GM10266 (cell line): ENCODE measurements at regions not wholly inside any gene's neighbourhood (a gene's known extent, or its start where the extent isn't known, plus 50 kb on each side); places are given as distances from the start of the nearest gene placed in this dataset.

Source experiments
- DNase-seq: peaks from one replicate; pipeline ENCODE4 v3.0.0; 2012; ENCODE audit errors: extremely low spot score
- CTCF ChIP-seq: IDR thresholded peaks from 2 replicates; pipeline ENCODE4 v1.5.1; 2012; ENCODE audit warnings: mild to moderate bottlenecking, low read depth; ENCODE audit not compliant: control insufficient read depth, insufficient read depth; ENCODE audit errors: missing control alignments

- no peak for DNase-seq
- no peak for TF ChIP-seq CTCF
Measured at GRCh38 chr9:104238668-104239067, 144.6 kb downstream of the SMC2 start.

- TF ChIP-seq CTCF: no peak
- DNase-seq: no peak
Measured at GRCh38 chr9:104240890-104241289, 146.8 kb downstream of the SMC2 start.

- DNase-seq: no peak
- no peak for TF ChIP-seq CTCF
Measured at GRCh38 chr9:104245925-104246324, 151.8 kb downstream of the SMC2 start.

DNA sequence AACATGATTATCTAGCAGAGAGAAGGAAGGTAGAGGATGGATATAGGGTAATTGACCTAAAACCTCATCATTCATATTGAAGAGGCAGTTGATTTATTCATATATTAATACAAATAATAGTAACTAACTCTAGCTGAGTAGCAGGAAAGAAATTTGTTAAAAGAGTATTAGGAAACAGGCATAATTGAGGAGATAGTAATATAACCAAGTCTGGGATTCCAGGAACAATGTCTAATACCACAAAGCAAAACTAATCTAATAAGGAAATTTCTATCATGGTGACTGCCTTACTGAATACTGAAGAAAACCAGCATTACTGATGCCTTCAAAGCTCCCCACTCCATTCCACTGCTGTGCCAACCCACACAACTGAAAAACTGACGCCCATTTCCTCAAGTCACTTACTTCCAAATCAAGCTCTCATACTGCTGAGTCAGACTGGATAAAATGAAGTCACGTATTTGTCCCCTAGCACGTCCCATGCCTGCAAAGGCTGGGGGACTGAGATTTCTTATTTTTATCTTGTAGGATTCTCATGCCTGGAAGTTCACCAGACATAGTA, 153.9 kb downstream of the SMC2 start:
- no peak for DNase-seq
- no peak for TF ChIP-seq CTCF

GRCh38 chr9:104256031-104256695, 162.1 kb downstream of the SMC2 start:
- no peak for DNase-seq
- no peak for TF ChIP-seq CTCF

- TF ChIP-seq CTCF: no peak
- no peak for DNase-seq
Measured at GRCh38 chr9:104256696-104257062, 162.6 kb downstream of the SMC2 start.

DNA sequence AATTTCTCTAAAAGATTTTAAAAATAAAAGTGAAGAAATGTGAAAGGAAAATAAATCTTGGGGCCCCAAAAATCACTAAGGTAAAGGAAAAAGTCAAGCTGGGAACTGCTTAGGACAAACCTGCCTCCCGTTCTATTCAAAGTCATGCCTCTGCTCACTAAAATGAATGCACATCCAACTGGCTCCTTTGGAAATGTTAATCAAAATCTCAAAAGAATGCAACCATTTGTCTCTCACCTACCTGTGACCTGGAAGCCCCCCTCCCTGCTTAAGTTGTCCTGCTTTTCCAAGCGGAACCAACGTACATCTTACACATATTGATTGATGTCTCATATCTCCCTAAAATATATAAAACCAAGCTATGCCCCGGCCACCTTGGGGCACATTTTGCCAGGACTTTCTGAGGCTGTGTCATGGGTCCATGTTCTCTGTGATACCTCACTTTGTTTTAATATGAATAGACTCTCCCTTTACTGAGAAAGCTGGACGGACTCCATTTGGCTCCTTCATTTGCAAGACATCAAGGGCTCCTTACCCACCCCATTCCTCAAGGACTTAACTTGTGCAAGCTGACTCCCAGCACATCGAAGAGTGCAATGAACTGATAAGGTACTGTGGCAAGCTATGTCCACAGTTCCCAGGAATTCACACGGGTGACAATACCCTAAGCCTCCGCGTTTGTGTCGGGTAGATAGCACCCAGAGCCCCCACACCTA, 164.3 kb downstream of the SMC2 start:
- no peak for TF ChIP-seq CTCF
- DNase-seq: no peak
